ENCODE measurements at regions not wholly inside any gene's neighbourhood (a gene's known extent, or its start where the extent isn't known, plus 50 kb on each side); places are given as distances from the start of the nearest gene placed in this dataset.

GRCh38 chr10:4181621-4182049 lies 396.6 kb upstream of the KLF6 start:
- no peak overlapping the region for H3K4me3 ChIP-seq (ENCODE audit: low read depth, low read length)
- no peak for DNase-seq (ENCODE audit: low read depth)
- TF ChIP-seq, protein P1, sequence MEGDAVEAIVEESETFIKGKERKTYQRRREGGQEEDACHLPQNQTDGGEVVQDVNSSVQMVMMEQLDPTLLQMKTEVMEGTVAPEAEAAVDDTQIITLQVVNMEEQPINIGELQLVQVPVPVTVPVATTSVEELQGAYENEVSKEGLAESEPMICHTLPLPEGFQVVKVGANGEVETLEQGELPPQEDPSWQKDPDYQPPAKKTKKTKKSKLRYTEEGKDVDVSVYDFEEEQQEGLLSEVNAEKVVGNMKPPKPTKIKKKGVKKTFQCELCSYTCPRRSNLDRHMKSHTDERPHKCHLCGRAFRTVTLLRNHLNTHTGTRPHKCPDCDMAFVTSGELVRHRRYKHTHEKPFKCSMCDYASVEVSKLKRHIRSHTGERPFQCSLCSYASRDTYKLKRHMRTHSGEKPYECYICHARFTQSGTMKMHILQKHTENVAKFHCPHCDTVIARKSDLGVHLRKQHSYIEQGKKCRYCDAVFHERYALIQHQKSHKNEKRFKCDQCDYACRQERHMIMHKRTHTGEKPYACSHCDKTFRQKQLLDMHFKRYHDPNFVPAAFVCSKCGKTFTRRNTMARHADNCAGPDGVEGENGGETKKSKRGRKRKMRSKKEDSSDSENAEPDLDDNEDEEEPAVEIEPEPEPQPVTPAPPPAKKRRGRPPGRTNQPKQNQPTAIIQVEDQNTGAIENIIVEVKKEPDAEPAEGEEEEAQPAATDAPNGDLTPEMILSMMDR (conservative IDR thresholded peaks at IDR 0.05; ENCODE audit: low read depth, low read length), result no peak

GRCh38 chr10:4181081-4181480 lies 396.1 kb upstream of the KLF6 start:
- DNase-seq (ENCODE audit: low read depth), result no peak
- TF ChIP-seq, protein P1 (conservative IDR thresholded peaks at IDR 0.05; ENCODE audit: low read depth, low read length), result no peak
- H3K4me3 ChIP-seq (ENCODE audit: low read depth, low read length), result no peak overlapping the region

GRCh38 chr10:4177791-4178190 lies 392.8 kb upstream of the KLF6 start:
- no peak for DNase-seq (ENCODE audit: low read depth)
- no peak overlapping the region for H3K4me3 ChIP-seq (ENCODE audit: low read depth, low read length)
- TF ChIP-seq, protein P1 (conservative IDR thresholded peaks at IDR 0.05; ENCODE audit: low read depth, low read length), result no peak

DNA sequence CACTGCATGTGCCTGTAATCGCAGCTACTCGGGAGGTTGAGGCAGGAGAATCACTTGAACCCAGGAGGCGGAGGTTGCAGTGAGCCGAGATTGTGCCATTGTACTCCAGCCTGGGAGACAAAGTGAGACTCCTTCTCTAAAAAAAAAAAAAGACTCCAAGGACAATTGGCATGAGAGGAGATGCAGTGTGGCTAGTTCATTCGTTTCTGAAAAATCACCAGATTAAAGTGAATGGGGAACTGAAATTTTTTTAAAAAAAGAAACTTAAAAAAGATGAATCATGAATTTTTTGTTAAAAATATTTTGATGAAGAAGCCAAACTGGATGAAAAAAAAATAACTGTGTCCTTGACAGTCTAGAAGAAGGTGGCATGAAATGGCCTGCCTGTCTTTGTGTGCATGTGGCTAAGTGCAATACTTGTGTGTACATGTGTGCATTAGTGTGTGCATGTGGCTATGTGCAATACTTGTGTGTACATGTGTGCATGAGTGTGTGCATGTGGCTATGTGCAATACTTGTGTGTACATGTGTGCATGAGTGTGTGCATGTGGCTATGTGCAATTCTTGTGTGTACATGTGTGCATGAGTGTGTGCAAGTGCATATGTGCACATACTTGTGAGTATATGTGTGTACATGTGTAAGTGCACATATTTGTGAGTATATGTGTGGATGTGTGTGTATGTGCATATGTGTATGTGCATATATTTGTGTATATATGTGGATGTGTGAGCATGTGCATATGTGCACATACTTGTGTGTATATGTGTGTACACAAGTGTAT lies 391.7 kb upstream of the KLF6 start:
- DNase-seq (ENCODE audit: low read depth), result no peak
- no peak overlapping the region for H3K4me3 ChIP-seq (ENCODE audit: low read depth, low read length)
- TF ChIP-seq, protein P1 (conservative IDR thresholded peaks at IDR 0.05; ENCODE audit: low read depth, low read length), result no peak

- H3K4me3 ChIP-seq (ENCODE audit: low read depth, low read length), result no peak overlapping the region
- peak; percentile 18 for DNase-seq (ENCODE audit: low read depth)
- TF ChIP-seq, protein P1 (conservative IDR thresholded peaks at IDR 0.05; ENCODE audit: low read depth, low read length), result peak; percentile 18
Observed at GRCh38 chr10:4174197-4174596, 389.2 kb upstream of the KLF6 start.

DNA sequence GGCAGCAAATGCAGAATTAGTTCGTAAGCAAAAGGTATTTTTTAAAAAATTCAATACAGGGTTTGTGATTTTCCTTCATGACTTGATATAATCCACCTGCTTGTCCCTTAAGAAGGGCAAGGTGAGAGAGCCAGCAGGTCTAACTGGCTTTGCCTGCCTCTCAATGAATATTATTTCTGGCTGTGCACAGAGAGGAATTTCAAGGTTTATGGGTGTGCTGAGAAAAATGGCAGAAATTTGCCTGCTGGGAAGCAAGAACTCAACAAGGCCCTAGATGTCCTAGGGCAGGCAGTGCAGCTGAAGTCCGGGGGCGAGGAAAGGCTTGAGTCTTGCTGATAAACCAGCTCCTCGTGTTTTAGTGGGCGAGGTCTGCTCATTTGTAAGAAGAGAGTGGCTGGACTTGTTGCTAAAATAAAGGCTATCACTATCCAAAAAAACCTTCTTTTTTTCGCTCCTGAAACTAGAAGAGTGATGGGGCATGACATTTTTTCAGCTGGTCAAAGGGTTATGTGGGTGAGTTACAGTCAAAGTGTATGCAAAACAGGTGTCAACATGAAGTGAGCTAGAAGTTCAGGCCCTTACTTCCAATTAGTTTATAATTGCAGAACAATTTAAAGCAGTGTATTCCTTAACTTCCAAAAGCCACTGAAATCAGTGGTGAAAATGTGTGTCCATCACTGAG lies 385.8 kb upstream of the KLF6 start:
- no peak overlapping the region for H3K4me3 ChIP-seq (ENCODE audit: low read depth, low read length)
- DNase-seq (ENCODE audit: low read depth), result no peak
- TF ChIP-seq, protein P1 (conservative IDR thresholded peaks at IDR 0.05; ENCODE audit: low read depth, low read length), result no peak
